GM12864 (cell line): ENCODE measurements at regions not wholly inside any gene's neighbourhood (a gene's known extent, or its start where the extent isn't known, plus 50 kb on each side); places are given as distances from the start of the nearest gene placed in this dataset.
"Not testable (repeated sequence)": the region's sequence is repeated elsewhere in the genome, so short reads cannot be mapped to it uniquely, and the experiment has no call there.

Source experiments
- DNase-seq: peaks from one replicate; pipeline ENCODE4 v3.0.0-alpha.2; 2011; ENCODE audit warnings: low read depth
- H3K4me3 ChIP-seq: 2 replicates; pipeline ENCODE4 v1.5.1; 2011; ENCODE audit warnings: mild to moderate bottlenecking, low read depth, low read length, control low read depth
- TF ChIP-seq, protein P1 (sequence below): IDR thresholded peaks from 2 replicates; pipeline ENCODE4 v1.5.1; 2011; ENCODE audit warnings: low read depth, mild to moderate bottlenecking, moderate library complexity, low read length, control low read depth, inconsistent platforms; ENCODE audit errors: missing control alignments

DNA sequence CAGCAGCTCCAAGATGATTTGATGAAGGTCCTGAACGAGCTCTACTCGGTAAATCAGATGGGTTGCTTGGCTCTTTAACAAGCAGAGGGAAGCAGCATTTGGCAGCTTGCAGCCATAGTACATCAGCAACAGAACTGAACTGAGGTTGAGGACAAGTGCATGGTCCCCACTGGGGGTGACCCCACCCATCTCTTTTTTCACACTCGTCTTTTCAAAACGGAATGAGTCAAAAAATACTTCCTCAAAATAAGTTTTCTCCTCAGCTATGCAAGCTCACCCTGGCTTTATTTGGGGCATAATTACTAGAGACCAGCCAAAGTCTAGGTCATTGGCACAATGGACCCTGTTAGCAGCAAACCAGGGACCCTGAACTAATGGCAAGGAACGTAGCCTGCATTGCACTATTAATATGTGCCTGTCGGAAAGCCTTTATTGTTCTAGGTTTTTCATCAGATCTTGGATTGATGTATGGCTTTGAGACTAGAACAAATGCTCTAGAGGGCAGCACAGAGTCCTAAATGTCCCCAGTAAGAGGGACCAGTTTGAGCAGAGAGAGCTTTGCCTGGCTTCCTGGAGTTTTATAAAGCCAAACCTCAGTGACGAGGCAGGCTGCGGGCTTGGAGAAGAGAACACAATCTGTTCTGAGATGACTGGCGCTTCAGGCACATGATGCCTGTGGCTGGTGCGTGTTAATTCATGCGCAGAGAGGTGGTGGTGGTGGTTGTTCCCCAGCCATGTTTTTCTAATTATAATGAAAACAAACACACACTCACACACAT is 86.1 kb upstream of the IKBKE start:
- H3K4me3 ChIP-seq, DNase-seq: not testable (repeated sequence)
- TF ChIP-seq, protein P1, sequence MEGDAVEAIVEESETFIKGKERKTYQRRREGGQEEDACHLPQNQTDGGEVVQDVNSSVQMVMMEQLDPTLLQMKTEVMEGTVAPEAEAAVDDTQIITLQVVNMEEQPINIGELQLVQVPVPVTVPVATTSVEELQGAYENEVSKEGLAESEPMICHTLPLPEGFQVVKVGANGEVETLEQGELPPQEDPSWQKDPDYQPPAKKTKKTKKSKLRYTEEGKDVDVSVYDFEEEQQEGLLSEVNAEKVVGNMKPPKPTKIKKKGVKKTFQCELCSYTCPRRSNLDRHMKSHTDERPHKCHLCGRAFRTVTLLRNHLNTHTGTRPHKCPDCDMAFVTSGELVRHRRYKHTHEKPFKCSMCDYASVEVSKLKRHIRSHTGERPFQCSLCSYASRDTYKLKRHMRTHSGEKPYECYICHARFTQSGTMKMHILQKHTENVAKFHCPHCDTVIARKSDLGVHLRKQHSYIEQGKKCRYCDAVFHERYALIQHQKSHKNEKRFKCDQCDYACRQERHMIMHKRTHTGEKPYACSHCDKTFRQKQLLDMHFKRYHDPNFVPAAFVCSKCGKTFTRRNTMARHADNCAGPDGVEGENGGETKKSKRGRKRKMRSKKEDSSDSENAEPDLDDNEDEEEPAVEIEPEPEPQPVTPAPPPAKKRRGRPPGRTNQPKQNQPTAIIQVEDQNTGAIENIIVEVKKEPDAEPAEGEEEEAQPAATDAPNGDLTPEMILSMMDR = peak; percentile 37

DNA sequence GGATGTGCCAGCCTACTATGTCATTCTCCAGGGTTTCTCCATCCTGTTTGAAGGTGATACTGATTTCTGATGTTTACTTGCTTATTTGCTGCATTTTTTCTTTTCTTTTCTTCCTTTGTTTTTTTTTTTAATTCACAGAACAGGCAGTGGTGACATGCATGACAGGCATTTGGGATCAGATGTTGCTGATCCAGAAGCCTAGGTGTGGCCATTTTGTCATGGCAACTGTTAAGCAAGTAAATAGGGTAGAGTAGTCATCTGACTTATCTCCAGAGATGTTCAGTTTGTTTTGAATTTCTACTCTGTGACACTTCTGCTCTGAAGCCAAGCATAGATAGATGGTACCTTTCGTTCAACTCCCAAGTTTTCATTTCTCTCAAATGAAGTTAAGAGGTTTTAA is 85.4 kb upstream of the IKBKE start:
- not testable (repeated sequence) for DNase-seq, H3K4me3 ChIP-seq

DNA sequence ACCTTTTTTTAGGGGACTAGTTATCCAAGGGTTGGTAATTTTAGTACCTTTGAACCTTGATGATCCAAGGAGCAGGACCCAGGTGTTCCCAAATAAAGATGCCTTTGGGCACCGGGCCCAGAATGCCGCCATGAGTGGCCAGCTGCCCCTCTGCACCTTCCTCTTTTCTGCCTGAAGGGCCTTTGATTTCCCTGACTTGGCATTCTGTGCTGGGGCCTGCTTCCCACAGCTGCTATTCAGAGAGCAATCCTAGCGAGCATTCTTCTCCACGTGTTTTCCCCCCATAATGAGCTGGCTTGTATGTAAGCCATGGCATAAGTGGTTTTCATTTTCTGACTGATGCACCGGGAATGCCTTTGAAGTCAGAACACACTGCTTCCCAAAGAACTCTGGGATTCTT is 82.6 kb upstream of the IKBKE start:
- not testable (repeated sequence) for H3K4me3 ChIP-seq, DNase-seq

DNA sequence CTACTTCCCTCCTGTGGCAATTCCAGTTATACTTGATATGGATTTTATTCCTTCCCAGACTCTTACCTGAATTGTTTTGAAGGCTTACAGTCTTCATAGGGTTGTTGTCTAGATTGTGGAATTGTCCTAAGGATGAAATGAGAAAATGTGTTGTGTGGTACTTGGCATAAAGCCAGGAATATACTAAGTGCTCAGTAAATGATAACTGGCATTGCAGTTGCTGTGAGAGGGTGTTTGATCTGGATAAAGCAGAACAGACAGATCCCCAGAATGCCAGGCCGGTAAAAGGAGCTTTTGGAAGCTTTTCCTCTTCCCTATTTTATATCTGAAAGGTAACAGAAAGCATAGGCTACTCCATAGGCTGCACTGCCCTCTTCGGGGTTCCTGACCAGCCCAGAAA is 78.4 kb upstream of the IKBKE start:
- not testable (repeated sequence) for DNase-seq

DNA sequence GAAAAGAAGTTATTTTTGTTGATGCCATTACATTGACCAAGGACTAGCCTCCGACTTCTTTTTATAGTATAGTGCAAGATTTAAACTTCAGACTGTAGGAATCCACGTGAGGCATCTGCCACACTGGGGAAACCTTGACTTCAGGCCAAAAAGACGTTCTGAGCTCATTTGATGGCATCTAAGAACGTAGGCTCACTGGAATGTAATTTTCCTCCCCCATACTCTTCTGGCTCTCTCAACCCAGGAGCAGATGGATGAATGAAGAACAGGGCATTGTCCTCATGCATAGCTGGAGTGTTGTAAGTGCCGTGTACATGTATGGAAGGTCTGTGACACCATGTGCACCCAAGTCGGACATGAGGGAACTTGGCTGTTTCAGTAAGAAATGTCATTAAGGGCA is 72.8 kb upstream of the IKBKE start:
- not testable (repeated sequence) for H3K4me3 ChIP-seq, DNase-seq

More for the DNA sequence above, 78.4 kb upstream of the IKBKE start:
- H3K4me3 ChIP-seq = not testable (repeated sequence)

DNA sequence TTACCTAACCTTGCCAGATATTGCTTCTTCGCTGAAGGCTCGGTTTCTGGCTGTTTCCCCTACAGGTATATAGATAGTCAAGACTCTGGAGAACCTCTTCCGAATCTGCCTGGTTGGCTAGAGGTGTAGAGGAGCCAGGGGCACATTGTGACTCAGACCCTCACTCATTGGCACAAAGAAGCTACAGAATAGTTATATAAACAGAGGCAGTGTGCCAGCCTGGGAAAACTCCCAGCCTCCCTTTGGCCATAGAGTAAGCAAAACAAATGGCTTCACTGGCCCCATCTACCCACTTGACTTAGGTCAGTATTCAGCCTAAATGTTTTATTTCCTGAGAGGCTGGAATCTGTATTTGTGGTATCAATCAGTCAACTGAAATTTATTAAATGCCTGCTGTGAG is 72.0 kb upstream of the IKBKE start:
- DNase-seq, H3K4me3 ChIP-seq: not testable (repeated sequence)

DNA sequence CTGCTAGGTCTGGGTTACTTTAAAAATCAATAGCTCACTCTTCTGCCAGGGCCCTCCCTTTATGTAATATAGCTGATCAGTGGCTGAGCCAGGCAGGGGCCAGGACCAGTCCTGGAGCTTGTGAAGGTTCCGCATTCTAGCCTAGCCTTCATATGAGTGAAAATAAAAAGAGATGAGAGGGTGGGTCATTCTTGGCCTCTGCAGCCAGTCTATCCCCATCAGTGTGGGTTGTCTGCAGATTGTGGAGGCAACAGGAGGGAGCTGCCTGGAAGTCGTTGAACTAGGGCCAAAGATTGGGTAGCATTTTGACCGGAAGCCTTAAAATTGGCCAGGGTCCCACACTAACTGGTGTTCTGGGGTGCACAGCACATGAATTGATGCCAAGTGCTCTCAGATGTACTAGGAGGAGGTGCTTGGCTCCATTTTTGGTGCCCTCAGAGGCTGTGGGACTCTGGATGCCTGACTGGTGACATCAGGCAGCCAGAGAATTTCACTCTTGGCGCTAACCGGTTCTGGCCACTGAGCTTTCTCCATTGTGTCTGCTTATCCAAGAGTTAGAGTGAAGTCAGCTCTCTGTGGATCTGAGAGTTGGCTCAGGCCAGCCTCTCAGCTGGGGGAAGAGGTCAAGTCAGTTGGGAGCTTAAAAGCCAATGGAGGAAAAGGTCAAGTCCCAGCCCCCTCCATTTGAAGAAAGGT is 66.5 kb upstream of the IKBKE start:
- H3K4me3 ChIP-seq, DNase-seq: not testable (repeated sequence)

DNA sequence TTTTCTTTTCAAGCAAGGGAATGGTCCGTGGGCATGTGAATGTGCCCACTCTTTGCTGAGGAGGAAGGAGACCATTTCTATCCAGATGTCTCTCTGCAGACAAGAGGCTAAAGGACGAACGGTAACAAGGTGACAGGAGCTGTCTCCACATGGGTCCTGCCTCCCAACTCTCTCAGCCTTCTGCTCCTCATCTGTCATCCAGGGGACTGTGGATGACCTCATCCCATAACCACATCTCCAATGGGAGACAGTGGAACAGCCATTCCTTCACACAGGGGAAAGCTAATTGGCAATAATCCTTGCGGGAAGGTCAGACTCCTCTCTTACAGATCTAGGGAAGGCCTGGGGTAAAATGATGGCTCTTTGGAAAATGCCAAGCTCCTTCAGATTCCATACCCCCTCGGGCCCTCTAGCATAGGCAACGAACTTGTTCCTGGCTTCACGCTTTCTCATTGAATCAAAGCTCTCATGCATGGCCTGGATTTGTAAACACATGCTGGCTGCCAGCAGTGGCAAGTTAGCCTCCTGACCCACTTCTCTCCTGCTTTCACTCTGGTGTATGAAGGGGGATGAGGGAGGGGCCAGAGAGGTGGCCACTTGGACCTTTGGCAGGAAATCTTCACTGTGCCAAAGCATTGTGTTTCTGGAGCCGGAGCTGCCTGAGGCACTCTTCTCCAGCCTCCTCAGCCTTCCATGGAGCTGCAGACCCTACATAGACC is 65.8 kb upstream of the IKBKE start:
- not testable (repeated sequence) for DNase-seq, H3K4me3 ChIP-seq

DNA sequence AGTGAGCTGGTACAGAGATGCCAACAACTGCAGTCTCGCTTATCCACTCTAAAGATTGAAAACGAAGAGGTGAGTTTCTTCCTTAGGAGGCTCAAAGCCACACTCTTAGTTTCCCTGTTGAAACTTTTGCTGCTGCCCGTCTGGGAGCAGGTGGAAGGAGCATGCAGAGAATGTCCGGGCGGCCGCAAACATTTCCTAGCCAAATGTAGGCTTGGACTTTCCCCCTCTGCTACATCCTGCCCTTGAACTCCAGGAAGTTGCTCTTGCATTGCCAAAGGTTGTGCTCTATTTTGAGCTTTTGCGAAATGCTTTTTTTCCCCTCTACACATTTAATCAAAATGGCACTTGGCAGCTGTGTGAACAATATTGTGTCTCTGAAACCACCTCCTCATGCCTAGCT is 65.0 kb upstream of the IKBKE start:
- H3K4me3 ChIP-seq, DNase-seq: not testable (repeated sequence)

DNA sequence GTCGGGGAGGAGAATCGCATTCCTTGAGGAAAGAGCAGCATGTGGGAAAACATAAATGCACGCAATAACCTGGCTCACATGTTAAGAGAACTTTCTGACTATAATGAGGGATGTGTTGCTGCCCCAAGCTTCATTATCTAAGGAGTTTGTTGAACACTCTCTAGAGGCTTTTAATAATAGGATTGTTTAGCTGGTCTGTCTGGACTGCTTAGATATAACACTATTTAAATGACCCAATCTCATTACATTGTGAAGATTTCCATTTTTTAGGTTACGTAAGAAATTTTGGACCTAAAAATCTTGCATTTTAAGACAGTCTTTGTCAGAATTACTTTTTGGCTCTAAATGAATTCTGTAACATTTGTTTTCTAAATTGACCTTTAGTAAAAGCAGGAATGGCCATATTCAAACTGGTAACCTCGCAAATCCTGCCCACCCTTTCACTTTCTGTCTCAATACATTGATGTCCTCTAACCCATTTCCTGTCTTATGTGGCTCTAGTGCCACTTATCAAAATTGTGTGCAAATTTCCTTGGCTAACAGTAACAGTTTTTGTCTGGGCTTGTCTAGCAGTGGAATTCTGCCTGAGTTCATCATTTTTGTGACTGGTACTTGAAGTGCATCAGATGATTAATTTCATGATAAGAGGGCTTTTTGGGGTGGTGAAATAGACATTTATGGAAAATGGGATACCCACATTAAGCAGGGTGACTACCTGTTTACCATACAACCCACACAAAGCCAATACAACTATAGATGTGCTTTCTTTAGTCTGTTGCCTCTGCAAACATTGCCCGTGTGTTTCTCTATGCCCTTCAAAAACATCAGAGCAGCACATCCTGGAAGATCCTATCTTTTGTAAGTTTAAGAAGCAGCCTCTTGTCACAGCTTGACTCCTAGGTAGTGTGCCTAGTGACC is 61.6 kb upstream of the IKBKE start:
- H3K4me3 ChIP-seq, DNase-seq: not testable (repeated sequence)

DNA sequence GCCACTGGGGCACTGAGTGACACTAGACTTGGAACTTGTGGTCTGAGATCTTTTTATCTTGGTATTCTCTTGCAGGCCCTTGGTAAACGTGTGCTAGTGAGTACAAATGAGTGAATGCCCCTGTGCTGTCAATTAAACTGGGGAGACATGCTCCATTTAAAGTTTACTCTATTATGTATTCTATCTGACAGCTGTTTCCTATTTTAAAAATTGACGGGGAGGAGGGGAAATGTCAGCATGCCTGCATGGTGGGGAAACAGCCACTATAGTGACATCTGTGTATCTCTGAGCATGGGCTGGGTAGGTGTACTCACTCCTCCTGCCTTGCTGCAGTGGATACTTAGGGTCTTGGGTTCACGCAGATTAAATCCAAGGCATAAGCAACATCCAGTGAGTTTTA is 59.0 kb upstream of the IKBKE start:
- no peak overlapping the region for H3K4me3 ChIP-seq
- TF ChIP-seq, protein P1 = no peak
- no peak for DNase-seq
